Activated T-helper 1 cell treated with Interleukin-2 at 50 U/mL for 16 hours (primary cell): ENCODE measurements at regions not wholly inside any gene's neighbourhood (a gene's known extent, or its start where the extent isn't known, plus 50 kb on each side); places are given as distances from the start of the nearest gene placed in this dataset.
"Not testable (repeated sequence)": the region's sequence is repeated elsewhere in the genome, so short reads cannot be mapped to it uniquely, and the experiment has no call there.

ENCODE experiments used
- DNase-seq: peaks from one replicate; pipeline ENCODE4 v3.0.0-alpha.2; 2020; ENCODE audit warnings: low read depth

- no peak for DNase-seq
These were observed 635.1 kb downstream of the IRS1 start for GRCh38 chr2:226164512-226164911.

DNA sequence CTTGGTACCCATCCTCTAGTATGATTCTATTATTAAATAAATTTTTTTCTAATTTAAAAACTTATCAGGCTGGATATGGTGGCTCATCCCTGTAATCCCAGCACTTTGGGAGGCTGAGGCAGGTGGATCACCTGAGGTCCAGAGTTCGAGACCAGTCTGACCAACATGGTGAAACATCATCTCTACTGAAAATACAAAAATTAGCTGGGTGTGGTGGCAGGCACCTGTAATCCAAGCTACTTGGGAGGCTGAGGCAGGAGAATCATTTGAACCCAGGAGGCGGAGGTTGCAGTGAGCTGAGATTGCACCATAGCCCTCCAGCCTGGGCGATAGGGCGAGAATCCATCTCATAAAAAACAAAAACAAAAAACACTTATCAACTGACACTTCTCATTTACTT lies 639.0 kb downstream of the IRS1 start:
- not testable (repeated sequence) for DNase-seq

GRCh38 chr2:226159875-226160479 lies 639.6 kb downstream of the IRS1 start:
- DNase-seq: no peak

DNA sequence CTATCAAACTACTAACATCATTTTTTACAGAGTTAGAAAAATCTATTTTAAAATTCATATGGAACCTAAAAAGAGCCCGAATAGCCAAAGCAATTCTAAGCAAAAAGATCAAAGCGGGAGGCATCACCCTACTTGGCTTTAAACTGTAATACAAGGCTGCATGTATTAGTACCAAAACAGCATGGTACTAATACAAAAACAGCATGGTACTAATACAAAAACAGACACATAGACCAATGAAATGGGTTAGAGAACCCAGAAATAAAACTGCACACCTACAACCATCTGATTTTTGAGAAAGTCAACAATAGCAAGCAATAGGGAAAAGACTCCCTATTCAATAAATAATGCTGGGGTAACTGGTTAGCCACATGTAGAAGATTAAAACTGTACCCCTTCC lies 640.7 kb downstream of the IRS1 start:
- no peak for DNase-seq

- no peak for DNase-seq
These were observed 641.4 kb downstream of the IRS1 start for GRCh38 chr2:226158229-226158628.

GRCh38 chr2:226155093-226155875 lies 644.3 kb downstream of the IRS1 start:
- DNase-seq: no peak

DNA sequence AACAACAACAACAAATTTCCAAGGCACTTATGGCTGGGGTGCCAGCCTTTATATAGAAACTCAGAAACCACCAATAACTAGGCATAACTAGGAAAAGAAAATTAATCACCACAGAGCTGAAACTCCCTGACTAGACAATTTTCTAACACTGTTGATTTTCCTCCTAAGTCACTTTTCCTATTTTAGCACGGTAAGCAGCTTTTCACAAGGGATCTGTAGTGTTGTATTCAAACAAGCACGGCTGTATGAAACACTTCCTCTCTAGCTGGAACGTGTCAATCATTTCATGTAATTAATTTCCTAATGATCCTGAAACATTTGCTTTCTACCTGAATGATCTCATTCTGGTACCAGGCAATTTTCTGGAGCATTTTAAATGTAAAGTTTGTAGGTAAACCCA lies 645.0 kb downstream of the IRS1 start:
- DNase-seq: no peak

DNA sequence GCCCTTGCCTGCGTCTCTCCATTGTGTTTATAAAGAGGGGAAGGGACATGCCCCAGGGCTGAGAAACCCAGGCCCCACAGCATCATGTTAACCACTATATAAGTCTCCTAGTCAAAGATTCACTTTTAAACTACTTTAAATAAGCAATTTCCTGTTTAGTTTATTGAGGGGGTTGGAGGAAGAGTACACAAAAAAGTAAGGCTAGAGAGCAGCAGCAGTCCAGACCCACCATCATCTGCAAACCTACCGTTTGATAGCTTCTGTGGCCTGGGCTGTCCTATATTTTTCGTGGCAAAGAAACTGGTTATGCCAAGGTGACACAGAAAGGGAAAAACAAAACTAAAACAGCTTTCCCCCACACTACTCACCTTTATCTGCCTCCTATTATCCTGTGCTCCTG lies 646.1 kb downstream of the IRS1 start:
- no peak for DNase-seq

GRCh38 chr2:226151157-226151556 lies 648.5 kb downstream of the IRS1 start:
- DNase-seq: no peak

GRCh38 chr2:226143091-226143490 lies 656.5 kb downstream of the IRS1 start:
- no peak for DNase-seq

- DNase-seq: no peak
These were observed 657.2 kb downstream of the IRS1 start for GRCh38 chr2:226142463-226142862.

DNA sequence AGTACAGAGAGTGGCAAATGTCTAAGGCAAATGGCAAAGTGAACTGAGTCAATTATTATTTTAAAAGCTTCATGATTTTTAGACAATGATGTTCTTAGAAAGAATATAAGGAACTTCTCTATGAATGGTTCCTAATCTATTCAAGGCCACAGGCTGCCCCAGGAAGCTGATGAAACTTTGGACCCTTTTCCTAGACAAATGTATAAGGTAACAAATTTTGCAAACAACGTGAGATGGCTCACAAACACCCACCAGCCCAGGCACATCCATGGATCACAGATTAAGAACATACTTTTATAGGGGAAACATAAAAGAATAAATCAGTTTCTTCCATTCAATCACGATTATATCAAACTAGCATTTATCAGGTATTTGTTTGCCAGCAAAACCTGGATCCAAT lies 659.0 kb downstream of the IRS1 start:
- DNase-seq: no peak

GRCh38 chr2:226139759-226140158 lies 659.9 kb downstream of the IRS1 start:
- no peak for DNase-seq

GRCh38 chr2:226137201-226137811 lies 662.3 kb downstream of the IRS1 start:
- no peak for DNase-seq

DNA sequence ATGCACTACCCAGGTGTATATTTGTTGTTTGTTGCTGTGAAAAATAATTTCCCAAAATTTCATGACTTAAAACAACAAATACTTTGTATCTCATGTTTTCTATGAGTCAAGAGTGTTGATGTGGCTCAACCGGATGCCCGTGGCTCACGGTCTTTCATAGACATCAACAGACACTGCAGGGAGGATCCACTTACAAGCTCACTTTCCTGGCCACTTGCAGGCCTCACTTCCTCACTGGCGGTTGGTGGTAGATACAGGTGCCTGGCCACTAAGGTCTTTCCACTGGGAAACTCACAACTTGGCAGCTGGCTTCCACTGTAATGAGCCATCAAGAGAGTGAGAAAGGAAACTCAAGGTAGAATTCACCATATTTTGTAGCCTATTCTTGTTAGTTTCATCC lies 662.9 kb downstream of the IRS1 start:
- no peak for DNase-seq

GRCh38 chr2:226135861-226136548 lies 663.6 kb downstream of the IRS1 start:
- no peak for DNase-seq

- no peak for DNase-seq
These were observed 667.1 kb downstream of the IRS1 start for GRCh38 chr2:226132323-226133215.

DNA sequence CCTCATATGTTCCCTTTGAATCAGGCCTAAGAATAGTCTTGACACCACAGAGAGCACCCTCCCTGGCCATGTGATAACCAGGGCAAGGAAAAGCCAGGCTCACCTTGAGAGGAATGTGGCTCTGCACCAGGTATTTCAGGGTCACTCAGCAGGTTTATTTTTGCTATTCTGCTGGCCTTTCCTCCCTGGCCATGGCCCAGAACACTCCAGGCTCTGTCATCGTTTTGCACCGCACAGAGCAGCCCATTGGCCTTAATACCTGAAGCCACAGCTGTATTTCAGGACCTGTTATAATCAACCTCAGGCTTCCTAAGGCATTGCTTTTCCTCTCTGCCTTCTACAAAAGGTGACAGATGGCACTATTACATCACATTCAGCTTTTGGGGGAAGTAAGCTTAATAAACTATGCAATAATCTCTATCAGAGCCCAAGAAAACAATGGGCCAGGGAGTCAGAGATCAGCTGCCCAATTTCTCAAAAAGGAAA lies 668.3 kb downstream of the IRS1 start:
- no peak for DNase-seq

DNA sequence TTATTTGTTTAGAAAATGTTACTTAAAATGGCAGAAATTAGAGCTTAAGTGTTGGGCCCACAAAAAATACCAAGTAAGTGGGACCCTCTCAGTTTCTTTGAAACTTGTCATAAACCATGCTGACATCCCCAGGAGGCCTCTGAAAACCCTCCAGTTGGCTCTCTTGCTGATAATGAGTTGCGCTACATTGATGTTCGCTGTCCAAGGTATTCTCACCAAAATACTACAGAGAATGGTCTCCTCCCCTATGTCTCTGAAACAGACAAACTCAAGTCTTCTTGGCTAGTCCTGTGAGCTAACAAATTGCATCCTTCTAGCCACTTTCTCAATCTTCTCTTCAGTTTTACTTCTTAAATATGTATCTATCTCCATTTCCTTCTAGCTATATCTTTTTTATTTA lies 669.4 kb downstream of the IRS1 start:
- DNase-seq: no peak

DNA sequence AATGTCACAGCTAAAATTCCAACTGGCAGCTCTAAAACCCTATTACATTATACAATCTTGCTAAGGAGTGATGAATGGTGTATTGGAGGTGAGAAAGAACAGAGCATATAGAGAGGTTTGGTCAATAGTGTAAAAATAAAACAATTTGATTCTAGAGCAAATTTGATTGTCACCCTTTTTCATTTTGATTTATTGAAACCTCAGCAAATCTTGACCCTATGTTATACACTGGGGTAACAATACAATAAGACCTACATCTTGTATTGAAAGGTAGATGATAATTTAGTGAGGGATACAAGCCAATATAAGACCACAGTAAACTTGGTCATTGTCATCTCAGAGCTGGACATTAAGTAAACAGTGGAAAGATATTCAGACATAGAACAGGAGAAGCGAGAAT lies 671.9 kb downstream of the IRS1 start:
- DNase-seq: no peak

GRCh38 chr2:226126104-226126503 lies 673.5 kb downstream of the IRS1 start:
- no peak for DNase-seq
